Esophagus (tissue), 2 donors: ENCODE measurements at regions not wholly inside any gene's neighbourhood (a gene's known extent, or its start where the extent isn't known, plus 50 kb on each side); places are given as distances from the start of the nearest gene placed in this dataset.

ENCODE experiments used
- H3K27ac ChIP-seq, 2 donors: one replicate each; pipeline ENCODE4 v1.5.1; 2013; ENCODE audit warnings: low read depth in 2 of 2, mild to moderate bottlenecking in 2 of 2, inconsistent platforms in 1 of 2, low read length in 1 of 2, moderate library complexity in 1 of 2
- H3K27me3 ChIP-seq, 2 donors: one replicate each; pipeline ENCODE4 v1.6.1; 2013; ENCODE audit warnings: low read length in 2 of 2, control low read depth in 1 of 2, mild to moderate bottlenecking in 1 of 2; ENCODE audit not compliant: insufficient read depth in 2 of 2, control insufficient read depth in 1 of 2
- H3K36me3 ChIP-seq, 2 donors: one replicate each; pipeline ENCODE4 v1.6.1; 2013; ENCODE audit warnings: low read length in 1 of 2; ENCODE audit not compliant: control insufficient read depth in 2 of 2, insufficient read depth in 2 of 2
- H3K4me1 ChIP-seq, 2 donors: one replicate each; pipeline ENCODE4 v1.6.1; 2013; ENCODE audit warnings: low read length in 1 of 2; ENCODE audit not compliant: control insufficient read depth in 2 of 2, insufficient read depth in 2 of 2
- H3K4me3 ChIP-seq, 2 donors: one replicate each; pipeline ENCODE4 v1.5.1; 2013; ENCODE audit warnings: low read length in 2 of 2, mild to moderate bottlenecking in 2 of 2, low read depth in 1 of 2, moderate library complexity in 1 of 2
- H3K9me3 ChIP-seq, 2 donors: one replicate each; pipeline ENCODE4 v1.6.1; 2013; ENCODE audit warnings: mild to moderate bottlenecking in 2 of 2, low read depth in 1 of 2, low read length in 1 of 2, moderate library complexity in 1 of 2; ENCODE audit not compliant: control insufficient read depth in 2 of 2, insufficient read depth in 1 of 2
- WGBS, 2 donors: extraction: QIAGEN DNeasy Blood & Tissue Kit; methylation state at CpG; one replicate each; pipeline ENCODE4 v1.1.7; 2013; 5-methylcytosine and 5-hydroxymethylcytosine counted together
- donor health status: healthy with polysubstance abuse.
- donor health status: Bipolar disorder and iron deficiency.

- Histone ChIP-seq H3K9me3 (no peaks in the 10 kb centered on the region), H3K27ac (no peak overlapping the region), H3K27me3 (no peaks in the 10 kb centered on the region), H3K4me1 (no peaks in the 10 kb centered on the region), H3K4me3 (no peak overlapping the region), H3K36me3 (no peaks in the 10 kb centered on the region)
- 77 to 81% methylated on average over 8 of the region's 8 CpGs for WGBS, 2 donors
Observed at GRCh38 chr10:130959752-130960195, 351.7 kb downstream of the TCERG1L start.

- Histone ChIP-seq H3K4me1 (no peaks in the 10 kb centered on the region), H3K36me3 (no peaks in the 10 kb centered on the region), H3K27me3 (no peaks in the 10 kb centered on the region), H3K27ac (no peak overlapping the region), H3K9me3 (no peaks in the 10 kb centered on the region), H3K4me3 (no peak overlapping the region)
- 76 to 84% methylated on average over 8 of the region's 8 CpGs for WGBS, 2 donors
Observed at GRCh38 chr10:130960531-130960930, 351.0 kb downstream of the TCERG1L start.

DNA sequence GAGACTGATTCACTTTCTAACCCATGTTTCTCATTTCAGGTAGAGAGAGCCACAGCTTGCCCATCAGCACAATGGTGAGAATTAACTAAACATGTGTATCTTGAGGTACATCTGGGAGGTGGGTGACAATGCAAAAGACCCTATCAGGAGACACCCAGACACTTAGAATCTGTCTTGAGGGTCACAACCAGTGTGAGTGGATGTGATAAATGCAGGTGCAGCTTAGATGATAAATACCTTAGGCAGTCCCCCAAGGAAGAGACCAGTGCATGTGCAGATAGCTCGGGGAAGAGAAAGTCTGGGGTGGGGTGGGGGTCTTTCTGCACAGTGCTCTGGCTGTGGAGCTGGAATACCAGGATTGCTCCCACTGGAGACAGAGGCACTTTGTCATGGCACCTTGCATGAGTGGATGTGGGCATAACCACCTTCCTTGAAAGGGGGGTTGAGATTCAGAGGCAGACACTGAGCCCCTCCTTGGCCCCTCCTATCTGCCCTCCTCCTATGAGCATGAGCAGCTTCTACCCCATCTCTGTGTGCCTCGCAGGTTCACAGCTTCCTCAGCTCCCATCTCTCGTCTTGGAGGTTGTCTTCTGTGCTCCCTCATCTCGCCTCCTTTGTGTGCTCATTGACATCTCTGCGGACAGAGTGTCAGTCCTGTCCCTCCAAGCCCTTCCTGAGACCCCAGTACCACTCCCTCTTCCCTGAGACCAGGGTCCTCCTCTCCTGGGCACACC, 349.8 kb downstream of the TCERG1L start:
- Histone ChIP-seq H3K27me3 (no peaks in the 10 kb centered on the region), H3K4me1 (no peaks in the 10 kb centered on the region), H3K36me3 (no peaks in the 10 kb centered on the region), H3K4me3 (no peak overlapping the region), H3K27ac (no peak overlapping the region), H3K9me3 (no peaks in the 10 kb centered on the region)
- WGBS, 2 donors, result 81 to 87% methylated on average over 5 of the region's 5 CpGs

- H3K4me1 ChIP-seq, result no peaks in the 10 kb centered on the region
- no peaks in the 10 kb centered on the region for H3K36me3 ChIP-seq
- WGBS, 2 donors, result 82 to 85% methylated on average over 19 of the region's 19 CpGs
- no peaks in the 10 kb centered on the region for H3K9me3 ChIP-seq
- H3K27me3 ChIP-seq, result no peaks in the 10 kb centered on the region
- no peak overlapping the region for H3K4me3 ChIP-seq
- H3K27ac ChIP-seq, result no peak overlapping the region
Observed at GRCh38 chr10:130962240-130963051, 349.1 kb downstream of the TCERG1L start.

- WGBS, 2 donors, result 66 to 77% methylated on average over 9 of the region's 9 CpGs
- no peaks in the 10 kb centered on the region for H3K27me3 ChIP-seq
- no peaks in the 10 kb centered on the region for H3K4me1 ChIP-seq
- no peak overlapping the region for H3K4me3 ChIP-seq
- H3K9me3 ChIP-seq, result no peaks in the 10 kb centered on the region
- H3K36me3 ChIP-seq, result no peaks in the 10 kb centered on the region
- H3K27ac ChIP-seq, result no peak overlapping the region
Observed at GRCh38 chr10:130963052-130963393, 348.5 kb downstream of the TCERG1L start.

DNA sequence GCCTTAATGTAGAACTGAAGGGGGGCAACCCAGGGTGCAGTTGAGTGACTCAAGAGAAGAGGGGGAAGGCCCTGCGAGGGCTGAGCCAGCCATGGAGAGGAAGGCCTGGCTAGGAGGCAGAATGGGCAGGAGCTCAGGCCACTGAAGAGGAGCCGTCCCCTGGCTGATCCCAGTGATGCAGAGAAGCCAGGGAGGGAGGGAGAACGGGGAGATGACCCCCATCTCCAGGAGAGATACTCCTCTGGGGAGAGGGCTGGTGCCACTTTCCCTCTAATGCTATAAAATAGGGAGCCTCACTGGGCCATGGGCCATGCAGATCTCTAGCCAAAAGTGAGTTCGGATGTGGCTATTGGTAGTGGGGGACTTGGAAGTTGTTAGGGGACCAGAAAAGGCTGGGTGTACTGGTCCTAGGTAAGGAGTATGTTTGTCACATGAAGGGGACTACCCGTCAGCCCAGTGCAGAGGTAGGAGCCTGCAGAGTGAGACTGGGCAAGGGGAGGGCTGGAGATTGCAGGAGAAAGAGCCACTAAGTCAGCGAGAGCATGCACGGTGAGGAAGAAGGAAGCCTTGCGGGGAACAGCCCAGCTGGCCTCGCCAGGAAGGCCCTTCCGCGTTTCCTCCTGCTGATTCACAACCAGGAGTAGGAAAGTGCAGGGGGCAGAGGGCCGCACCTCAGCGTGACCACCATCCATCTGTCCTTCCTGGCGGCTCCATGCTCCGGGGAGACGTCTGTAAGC, 347.6 kb downstream of the TCERG1L start:
- 81 to 85% methylated on average over 16 of the region's 16 CpGs for WGBS, 2 donors
- Histone ChIP-seq H3K27ac (no peak overlapping the region), H3K4me3 (no peak overlapping the region), H3K36me3 (no peaks in the 10 kb centered on the region), H3K27me3 (no peaks in the 10 kb centered on the region), H3K9me3 (no peaks in the 10 kb centered on the region), H3K4me1 (no peaks in the 10 kb centered on the region)

- H3K27ac ChIP-seq, result no peak overlapping the region
- 82 to 84% methylated on average over 9 of the region's 9 CpGs for WGBS, 2 donors
- H3K27me3 ChIP-seq, result no peaks in the 10 kb centered on the region
- H3K9me3 ChIP-seq, result no peaks in the 10 kb centered on the region
- H3K4me3 ChIP-seq, result no peak overlapping the region
- H3K4me1 ChIP-seq, result no peaks in the 10 kb centered on the region
- H3K36me3 ChIP-seq, result no peaks in the 10 kb centered on the region
Observed at GRCh38 chr10:130964771-130965170, 346.8 kb downstream of the TCERG1L start.

GRCh38 chr10:130967161-130967560, 344.4 kb downstream of the TCERG1L start:
- no peaks in the 10 kb centered on the region for H3K27me3 ChIP-seq
- no peaks in the 10 kb centered on the region for H3K9me3 ChIP-seq
- no peaks in the 10 kb centered on the region for H3K36me3 ChIP-seq
- H3K27ac ChIP-seq, result no peak overlapping the region
- H3K4me1 ChIP-seq, result peaks cover 0 to 9% of the 10 kb centered on the region in 2 donors
- no peak overlapping the region for H3K4me3 ChIP-seq
- 91 to 93% methylated on average over 5 of the region's 5 CpGs for WGBS, 2 donors

DNA sequence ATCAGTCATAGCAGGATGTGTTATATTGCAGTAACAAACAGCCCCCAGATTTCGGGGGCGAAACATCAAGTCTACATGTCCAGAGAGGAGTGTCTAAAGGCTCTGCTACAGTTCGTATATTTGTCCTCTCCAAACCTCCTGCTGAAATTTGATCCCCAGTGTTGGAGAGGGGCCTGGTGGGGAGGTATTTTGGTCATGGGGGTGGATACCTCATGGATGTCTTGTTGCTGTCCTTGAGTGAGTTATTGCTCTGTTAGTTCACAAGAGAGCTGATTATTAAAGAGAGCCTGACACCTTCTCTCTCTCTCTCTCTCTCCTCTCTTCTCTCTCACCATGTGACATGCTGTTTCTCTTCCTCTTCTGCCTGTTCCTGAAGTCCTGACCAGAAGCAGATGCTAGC, 343.7 kb downstream of the TCERG1L start:
- Histone ChIP-seq H3K9me3 (no peaks in the 10 kb centered on the region), H3K36me3 (no peaks in the 10 kb centered on the region), H3K27ac (no peak overlapping the region), H3K4me3 (no peak overlapping the region), H3K4me1 (peaks cover 0 to 9% of the 10 kb centered on the region in 2 donors), H3K27me3 (no peaks in the 10 kb centered on the region)
- 65 to 70% methylated on average over 3 of the region's 3 CpGs for WGBS, 2 donors
